Hepatocyte (in vitro differentiated cells): ENCODE measurements at regions not wholly inside any gene's neighbourhood (a gene's known extent, or its start where the extent isn't known, plus 50 kb on each side); places are given as distances from the start of the nearest gene placed in this dataset.

Source experiments
- CTCF ChIP-seq: fragments of 200-600 bp; sonication (generic); IDR thresholded peaks from 2 replicates; pipeline ENCODE4 v1.5.1; 2016; ENCODE audit warnings: antibody characterized with exemption, mild to moderate bottlenecking; ENCODE audit not compliant: poor library complexity
- EZH2 ChIP-seq: fragments of 200-600 bp; sonication (generic); IDR thresholded peaks from 2 replicates; pipeline ENCODE4 v1.6.1; 2016; ENCODE audit warnings: antibody characterized with exemption, mild to moderate bottlenecking, borderline replicate concordance

GRCh38 chr2:234273887-234274584 is 222.8 kb downstream of the ARL4C start:
- no peak for TF ChIP-seq CTCF
- no peak for TF ChIP-seq EZH2
